ENCODE measurements at regions not wholly inside any gene's neighbourhood (a gene's known extent, or its start where the extent isn't known, plus 50 kb on each side); places are given as distances from the start of the nearest gene placed in this dataset.

- Histone ChIP-seq H4K20me1 (ENCODE audit: control insufficient read depth, insufficient read depth, low read length, poor library complexity, severe bottlenecking) (no peaks in the 10 kb centered on the region), H3K79me2 (ENCODE audit: control insufficient read depth, insufficient read depth, low read length) (no peaks in the 10 kb centered on the region), H3K9ac (ENCODE audit: low read length) (no peak overlapping the region), H3K4me2 (replicated peaks; ENCODE audit: low read depth, low read length, poor library complexity, severe bottlenecking) (no peak overlapping the region), H3K36me3 (replicated peaks in 1 of 2; ENCODE audit: control extremely low read depth in 1 of 2, control insufficient read depth in 1 of 2, extremely low read depth in 1 of 2, insufficient read depth in 2 of 2, low read length in 1 of 2) (no peaks in the 10 kb centered on the region), H3K4me3 (ENCODE audit: control extremely low read depth in 1 of 5, extremely low read depth in 1 of 5, insufficient read depth in 1 of 5, low read depth in 2 of 5, low read length in 4 of 5) (no peak overlapping the region), H2AFZ (ENCODE audit: insufficient read depth, low read depth, low read length, poor library complexity, severe bottlenecking) (no peak overlapping the region), H3K4me1 (ENCODE audit: control insufficient read depth in 2 of 2, insufficient read depth in 2 of 2, low read length in 2 of 2) (no peaks in the 10 kb centered on the region), H3K27me3 (replicated peaks in 1 of 4; ENCODE audit: control extremely low read depth in 1 of 4, control insufficient read depth in 3 of 4, insufficient read depth in 4 of 4, low read length in 3 of 4) (no peaks in the 10 kb centered on the region), H3K27ac (ENCODE audit: low read length in 2 of 2) (no peak overlapping the region), H3K9me3 (ENCODE audit: control extremely low read depth in 1 of 3, control insufficient read depth in 2 of 3, insufficient read depth in 1 of 3, low read length in 2 of 3) (no peaks in the 10 kb centered on the region)
- POLR2A ChIA-PET: no interaction called here
- DNase-seq (no peak), ATAC-seq (ENCODE audit: low read depth) (no peak)
- WGBS (ENCODE audit: insufficient coverage): 78% methylated on average over 3 of the region's 3 CpGs
- intact Hi-C loops (cut with micrococcal nuclease): no loop called here
- no peaks in the 10 kb centered on the region for H3K4me1 Mint-ChIP-seq
- peaks cover 2% of the 10 kb centered on the region for H3K9me3 Mint-ChIP-seq (ENCODE audit: insufficient read depth)
- no peak for TF ChIP-seq EZH2 (IDR thresholded peaks at IDR 0.05; ENCODE audit: borderline replicate concordance, insufficient read depth, low read depth, low read length, poor library complexity, severe bottlenecking)
- no peaks in the 10 kb centered on the region for H3K27me3 Mint-ChIP-seq
- H3K4me3 Mint-ChIP-seq: no peak overlapping the region
- no peak overlapping the region for H3K27ac Mint-ChIP-seq
- CTCF ChIA-PET: no interaction called here
These were observed 327.2 kb downstream of the CBLN4 start for GRCh38 chr20:55678126-55678525.

GRCh38 chr20:55677011-55677410 is 328.3 kb downstream of the CBLN4 start:
- no peak overlapping the region for H3K4me3 ChIP-seq (ENCODE audit: control extremely low read depth in 1 of 5, extremely low read depth in 1 of 5, insufficient read depth in 1 of 5, low read depth in 2 of 5, low read length in 4 of 5)
- DNase-seq: no peak
- CTCF ChIA-PET: no interaction called here
- H3K9me3 ChIP-seq (ENCODE audit: control extremely low read depth in 1 of 3, control insufficient read depth in 2 of 3, insufficient read depth in 1 of 3, low read length in 2 of 3): no peaks in the 10 kb centered on the region
- no CpG with 5 or more reads among the region's 5 CpGs for WGBS (ENCODE audit: insufficient coverage)
- no peak overlapping the region for H3K4me3 Mint-ChIP-seq
- no peaks in the 10 kb centered on the region for H4K20me1 ChIP-seq (ENCODE audit: control insufficient read depth, insufficient read depth, low read length, poor library complexity, severe bottlenecking)
- no peak overlapping the region for H3K9ac ChIP-seq (ENCODE audit: low read length)
- H3K79me2 ChIP-seq (ENCODE audit: control insufficient read depth, insufficient read depth, low read length): no peaks in the 10 kb centered on the region
- TF ChIP-seq EZH2 (IDR thresholded peaks at IDR 0.05; ENCODE audit: borderline replicate concordance, insufficient read depth, low read depth, low read length, poor library complexity, severe bottlenecking) (no peak), CTCF (IDR thresholded peaks at IDR 0.05) (no peak)
- H3K4me2 ChIP-seq (replicated peaks; ENCODE audit: low read depth, low read length, poor library complexity, severe bottlenecking): no peak overlapping the region
- H3K27ac Mint-ChIP-seq: no peak overlapping the region
- H3K27me3 Mint-ChIP-seq: no peaks in the 10 kb centered on the region
- H3K4me1 ChIP-seq (ENCODE audit: control insufficient read depth in 2 of 2, insufficient read depth in 2 of 2, low read length in 2 of 2): no peaks in the 10 kb centered on the region
- H3K4me1 Mint-ChIP-seq: no peaks in the 10 kb centered on the region
- peaks cover 2% of the 10 kb centered on the region for H3K9me3 Mint-ChIP-seq (ENCODE audit: insufficient read depth)
- H2AFZ ChIP-seq (ENCODE audit: insufficient read depth, low read depth, low read length, poor library complexity, severe bottlenecking): no peak overlapping the region
- no peak for ATAC-seq (ENCODE audit: low read depth)
- H3K36me3 ChIP-seq (replicated peaks in 1 of 2; ENCODE audit: control extremely low read depth in 1 of 2, control insufficient read depth in 1 of 2, extremely low read depth in 1 of 2, insufficient read depth in 2 of 2, low read length in 1 of 2): no peaks in the 10 kb centered on the region
- intact Hi-C loops (cut with micrococcal nuclease): no loop called here
- POLR2A ChIA-PET: no interaction called here
- H3K27ac ChIP-seq (ENCODE audit: low read length in 2 of 2): no peak overlapping the region
- no peaks in the 10 kb centered on the region for H3K27me3 ChIP-seq (replicated peaks in 1 of 4; ENCODE audit: control extremely low read depth in 1 of 4, control insufficient read depth in 3 of 4, insufficient read depth in 4 of 4, low read length in 3 of 4)
